GM23338 (cell line): ENCODE measurements at regions not wholly inside any gene's neighbourhood (a gene's known extent, or its start where the extent isn't known, plus 50 kb on each side); places are given as distances from the start of the nearest gene placed in this dataset.

Experiments used
- ATAC-seq: fragments of 200-7000 bp; cut with Tn5 transposase; 3 replicates; pipeline ENCODE4 v1.9.1; 2020
- DNase-seq: peaks from one replicate; pipeline ENCODE4 v3.0.0-alpha.2; 2015; ENCODE audit warnings: low spot score
- H2AFZ ChIP-seq: fragments of 200-600 bp; sonication (generic); 2 replicates; pipeline ENCODE4 v1.8.0; 2016; ENCODE audit warnings: antibody characterized with exemption, mild to moderate bottlenecking, moderate library complexity
- H3F3A ChIP-seq: fragments of 200-600 bp; sonication (generic); replicated peaks from 2 replicates; pipeline ENCODE4 v1.8.0; 2017; ENCODE audit warnings: antibody characterized with exemption, mixed run types, low read depth
- H3K27ac ChIP-seq: fragments of 200-600 bp; sonication (generic); 2 replicates; pipeline ENCODE4 v1.6.1; 2016; ENCODE audit warnings: low read depth
- H3K27me3 ChIP-seq: fragments of 200-600 bp; sonication (generic); 2 replicates; pipeline ENCODE4 v1.8.0; 2016; ENCODE audit warnings: mild to moderate bottlenecking, mixed run types, moderate library complexity; ENCODE audit not compliant: insufficient read depth
- H3K36me3 ChIP-seq: fragments of 200-600 bp; sonication (generic); 2 replicates; pipeline ENCODE4 v1.8.0; 2016; ENCODE audit warnings: mild to moderate bottlenecking; ENCODE audit not compliant: insufficient read depth
- H3K4me1 ChIP-seq: fragments of 200-600 bp; sonication (generic); 2 replicates; pipeline ENCODE4 v1.8.0; 2016; ENCODE audit warnings: mild to moderate bottlenecking, moderate library complexity; ENCODE audit not compliant: insufficient read depth
- H3K4me2 ChIP-seq: fragments of 200-600 bp; sonication (generic); 2 replicates; pipeline ENCODE4 v1.7.1; 2017; ENCODE audit warnings: mixed run types
- H3K4me3 ChIP-seq: fragments of 200-600 bp; sonication (generic); 2 replicates; pipeline ENCODE4 v1.6.1; 2016; ENCODE audit warnings: mixed run types
- H3K79me2 ChIP-seq: fragments of 200-600 bp; sonication (generic); replicated peaks from 2 replicates; pipeline ENCODE4 v1.8.0; 2017; ENCODE audit warnings: mild to moderate bottlenecking; ENCODE audit not compliant: insufficient read depth
- H3K9me2 ChIP-seq: fragments of 200-600 bp; sonication (generic); 2 replicates; pipeline ENCODE4 v1.8.0; 2017; ENCODE audit not compliant: insufficient read depth
- H4K20me1 ChIP-seq: fragments of 200-600 bp; sonication (generic); replicated peaks from 2 replicates; pipeline ENCODE4 v1.8.0; 2017; ENCODE audit warnings: mild to moderate bottlenecking; ENCODE audit not compliant: insufficient read depth
- H3K27ac Mint-ChIP-seq: 2 replicates; pipeline ENCODE4 v1.8.0; 2020; ENCODE audit warnings: inconsistent platforms, mild to moderate bottlenecking, moderate library complexity, mixed read lengths
- H3K27me3 Mint-ChIP-seq: 3 replicates; pipeline ENCODE4 v1.8.0; 2022; ENCODE audit warnings: low read depth, mild to moderate bottlenecking, moderate library complexity, mixed read lengths, inconsistent platforms; ENCODE audit not compliant: insufficient read depth, poor library complexity
- H3K36me3 Mint-ChIP-seq: 3 replicates; pipeline ENCODE4 v1.8.0; 2021; ENCODE audit warnings: low read depth, mild to moderate bottlenecking, inconsistent platforms, moderate library complexity, mixed read lengths
- H3K4me1 Mint-ChIP-seq: 3 replicates; pipeline ENCODE4 v1.8.0; 2020; ENCODE audit warnings: mild to moderate bottlenecking, inconsistent platforms, mixed read lengths
- H3K4me3 Mint-ChIP-seq: 3 replicates; pipeline ENCODE4 v1.8.0; 2021; ENCODE audit warnings: moderate library complexity, mild to moderate bottlenecking, inconsistent platforms, mixed read lengths
- H3K9me3 Mint-ChIP-seq: 3 replicates; pipeline ENCODE4 v1.8.0; 2020; ENCODE audit warnings: moderate library complexity, mild to moderate bottlenecking, inconsistent platforms, mixed read lengths
- EZH2phosphoT487 ChIP-seq: fragments of 200-600 bp; sonication (generic); IDR thresholded peaks from one replicate; pipeline ENCODE4 v1.8.1; 2018; ENCODE audit warnings: antibody characterized with exemption; ENCODE audit not compliant: unreplicated experiment
- NANOG ChIP-seq: IDR thresholded peaks from 2 replicates; pipeline ENCODE4 v1.6.1; 2016; ENCODE audit warnings: antibody characterized with exemption, borderline replicate concordance
- POLR2AphosphoS5 ChIP-seq: IDR thresholded peaks from 2 replicates; pipeline ENCODE4 v1.6.1; 2016; ENCODE audit warnings: antibody characterized with exemption, low read depth
- STAT1 ChIP-seq: IDR thresholded peaks from one replicate; pipeline ENCODE4 v1.6.1; 2016; ENCODE audit warnings: antibody characterized with exemption; ENCODE audit not compliant: unreplicated experiment
- ZNF331 ChIP-seq: fragments of 250-450 bp; sonication (Bioruptor Pico); IDR thresholded peaks from 2 replicates; pipeline ENCODE4 v1.5.0; 2020; ENCODE audit warnings: low read depth, mild to moderate bottlenecking, moderate library complexity
- TF ChIP-seq, protein P1 (sequence below): fragments of 250-450 bp; sonication (Bioruptor Pico); IDR thresholded peaks from 2 replicates; pipeline ENCODE4 v1.5.0; 2020; ENCODE audit warnings: mild to moderate bottlenecking, moderate library complexity
- TF ChIP-seq, protein P2 (sequence below), 2 experiments: fragments of 200-600 bp in 1 of 2; sonication (generic) in 1 of 2; conservative IDR thresholded peaks; 2 replicates each; pipeline versions ENCODE4 v1.5.1 to v1.6.1; 2016 to 2017; ENCODE audit warnings: antibody characterized with exemption in 2 of 2, low read depth in 2 of 2, mild to moderate bottlenecking in 2 of 2, moderate library complexity in 1 of 2

DNA sequence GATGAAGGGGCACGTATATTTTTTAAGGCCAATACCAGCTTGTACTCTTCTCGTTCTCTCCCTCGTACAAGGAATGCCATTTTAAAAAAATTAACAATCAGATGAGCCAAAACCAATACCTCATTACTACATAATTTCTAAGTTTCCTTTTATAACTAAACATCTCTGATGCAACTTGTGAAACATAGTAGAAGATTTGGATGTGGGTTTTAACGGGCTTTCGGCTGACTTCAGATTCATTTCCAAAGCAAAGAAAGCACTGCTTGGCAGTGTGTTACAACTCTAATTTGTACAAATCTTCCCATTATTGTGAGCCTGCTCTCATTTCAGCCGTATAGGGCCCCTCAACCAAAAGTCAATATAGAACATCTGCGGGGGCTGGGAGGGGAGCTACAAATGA, 99.1 kb upstream of the TMCC3 start:
- H3K27me3 Mint-ChIP-seq, result peaks cover 3% of the 10 kb centered on the region
- H3K36me3 ChIP-seq, result no peaks in the 10 kb centered on the region
- no peak overlapping the region for H3K4me3 ChIP-seq
- H3K4me2 ChIP-seq, result no peak overlapping the region
- no peak overlapping the region for H3K27ac Mint-ChIP-seq
- no peaks in the 10 kb centered on the region for H3K9me3 Mint-ChIP-seq
- TF ChIP-seq EZH2phosphoT487, result no peak
- TF ChIP-seq ZNF331 (CRISPR knock-in tag), result no peak
- TF ChIP-seq NANOG, result no peak
- TF ChIP-seq, protein P1, sequence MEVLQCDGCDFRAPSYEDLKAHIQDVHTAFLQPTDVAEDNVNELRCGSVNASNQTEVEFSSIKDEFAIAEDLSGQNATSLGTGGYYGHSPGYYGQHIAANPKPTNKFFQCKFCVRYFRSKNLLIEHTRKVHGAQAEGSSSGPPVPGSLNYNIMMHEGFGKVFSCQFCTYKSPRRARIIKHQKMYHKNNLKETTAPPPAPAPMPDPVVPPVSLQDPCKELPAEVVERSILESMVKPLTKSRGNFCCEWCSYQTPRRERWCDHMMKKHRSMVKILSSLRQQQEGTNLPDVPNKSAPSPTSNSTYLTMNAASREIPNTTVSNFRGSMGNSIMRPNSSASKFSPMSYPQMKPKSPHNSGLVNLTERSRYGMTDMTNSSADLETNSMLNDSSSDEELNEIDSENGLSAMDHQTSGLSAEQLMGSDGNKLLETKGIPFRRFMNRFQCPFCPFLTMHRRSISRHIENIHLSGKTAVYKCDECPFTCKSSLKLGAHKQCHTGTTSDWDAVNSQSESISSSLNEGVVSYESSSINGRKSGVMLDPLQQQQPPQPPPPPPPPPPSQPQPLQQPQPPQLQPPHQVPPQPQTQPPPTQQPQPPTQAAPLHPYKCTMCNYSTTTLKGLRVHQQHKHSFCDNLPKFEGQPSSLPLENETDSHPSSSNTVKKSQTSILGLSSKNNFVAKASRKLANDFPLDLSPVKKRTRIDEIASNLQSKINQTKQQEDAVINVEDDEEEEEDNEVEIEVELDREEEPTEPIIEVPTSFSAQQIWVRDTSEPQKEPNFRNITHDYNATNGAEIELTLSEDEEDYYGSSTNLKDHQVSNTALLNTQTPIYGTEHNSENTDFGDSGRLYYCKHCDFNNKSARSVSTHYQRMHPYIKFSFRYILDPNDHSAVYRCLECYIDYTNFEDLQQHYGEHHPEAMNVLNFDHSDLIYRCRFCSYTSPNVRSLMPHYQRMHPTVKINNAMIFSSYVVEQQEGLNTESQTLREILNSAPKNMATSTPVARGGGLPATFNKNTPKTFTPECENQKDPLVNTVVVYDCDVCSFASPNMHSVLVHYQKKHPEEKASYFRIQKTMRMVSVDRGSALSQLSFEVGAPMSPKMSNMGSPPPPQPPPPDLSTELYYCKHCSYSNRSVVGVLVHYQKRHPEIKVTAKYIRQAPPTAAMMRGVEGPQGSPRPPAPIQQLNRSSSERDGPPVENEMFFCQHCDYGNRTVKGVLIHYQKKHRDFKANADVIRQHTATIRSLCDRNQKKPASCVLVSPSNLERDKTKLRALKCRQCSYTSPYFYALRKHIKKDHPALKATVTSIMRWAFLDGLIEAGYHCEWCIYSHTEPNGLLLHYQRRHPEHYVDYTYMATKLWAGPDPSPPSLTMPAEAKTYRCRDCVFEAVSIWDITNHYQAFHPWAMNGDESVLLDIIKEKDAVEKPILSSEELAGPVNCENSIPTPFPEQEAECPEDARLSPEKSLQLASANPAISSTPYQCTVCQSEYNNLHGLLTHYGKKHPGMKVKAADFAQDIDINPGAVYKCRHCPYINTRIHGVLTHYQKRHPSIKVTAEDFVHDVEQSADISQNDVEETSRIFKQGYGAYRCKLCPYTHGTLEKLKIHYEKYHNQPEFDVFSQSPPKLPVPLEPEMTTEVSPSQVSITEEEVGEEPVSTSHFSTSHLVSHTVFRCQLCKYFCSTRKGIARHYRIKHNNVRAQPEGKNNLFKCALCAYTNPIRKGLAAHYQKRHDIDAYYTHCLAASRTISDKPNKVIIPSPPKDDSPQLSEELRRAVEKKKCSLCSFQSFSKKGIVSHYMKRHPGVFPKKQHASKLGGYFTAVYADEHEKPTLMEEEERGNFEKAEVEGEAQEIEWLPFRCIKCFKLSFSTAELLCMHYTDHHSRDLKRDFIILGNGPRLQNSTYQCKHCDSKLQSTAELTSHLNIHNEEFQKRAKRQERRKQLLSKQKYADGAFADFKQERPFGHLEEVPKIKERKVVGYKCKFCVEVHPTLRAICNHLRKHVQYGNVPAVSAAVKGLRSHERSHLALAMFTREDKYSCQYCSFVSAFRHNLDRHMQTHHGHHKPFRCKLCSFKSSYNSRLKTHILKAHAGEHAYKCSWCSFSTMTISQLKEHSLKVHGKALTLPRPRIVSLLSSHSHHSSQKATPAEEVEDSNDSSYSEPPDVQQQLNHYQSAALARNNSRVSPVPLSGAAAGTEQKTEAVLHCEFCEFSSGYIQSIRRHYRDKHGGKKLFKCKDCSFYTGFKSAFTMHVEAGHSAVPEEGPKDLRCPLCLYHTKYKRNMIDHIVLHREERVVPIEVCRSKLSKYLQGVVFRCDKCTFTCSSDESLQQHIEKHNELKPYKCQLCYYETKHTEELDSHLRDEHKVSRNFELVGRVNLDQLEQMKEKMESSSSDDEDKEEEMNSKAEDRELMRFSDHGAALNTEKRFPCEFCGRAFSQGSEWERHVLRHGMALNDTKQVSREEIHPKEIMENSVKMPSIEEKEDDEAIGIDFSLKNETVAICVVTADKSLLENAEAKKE (CRISPR knock-in tag), result no peak
- TF ChIP-seq, protein P2, sequence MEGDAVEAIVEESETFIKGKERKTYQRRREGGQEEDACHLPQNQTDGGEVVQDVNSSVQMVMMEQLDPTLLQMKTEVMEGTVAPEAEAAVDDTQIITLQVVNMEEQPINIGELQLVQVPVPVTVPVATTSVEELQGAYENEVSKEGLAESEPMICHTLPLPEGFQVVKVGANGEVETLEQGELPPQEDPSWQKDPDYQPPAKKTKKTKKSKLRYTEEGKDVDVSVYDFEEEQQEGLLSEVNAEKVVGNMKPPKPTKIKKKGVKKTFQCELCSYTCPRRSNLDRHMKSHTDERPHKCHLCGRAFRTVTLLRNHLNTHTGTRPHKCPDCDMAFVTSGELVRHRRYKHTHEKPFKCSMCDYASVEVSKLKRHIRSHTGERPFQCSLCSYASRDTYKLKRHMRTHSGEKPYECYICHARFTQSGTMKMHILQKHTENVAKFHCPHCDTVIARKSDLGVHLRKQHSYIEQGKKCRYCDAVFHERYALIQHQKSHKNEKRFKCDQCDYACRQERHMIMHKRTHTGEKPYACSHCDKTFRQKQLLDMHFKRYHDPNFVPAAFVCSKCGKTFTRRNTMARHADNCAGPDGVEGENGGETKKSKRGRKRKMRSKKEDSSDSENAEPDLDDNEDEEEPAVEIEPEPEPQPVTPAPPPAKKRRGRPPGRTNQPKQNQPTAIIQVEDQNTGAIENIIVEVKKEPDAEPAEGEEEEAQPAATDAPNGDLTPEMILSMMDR (conservative IDR thresholded peaks at IDR 0.05; ENCODE audit: low read depth in 2 of 2), result no peak
- TF ChIP-seq POLR2AphosphoS5, result no peak
- TF ChIP-seq STAT1, result no peak
- H3K9me2 ChIP-seq, result no peaks in the 10 kb centered on the region
- H3K27me3 ChIP-seq, result no peaks in the 10 kb centered on the region
- no peaks in the 10 kb centered on the region for H3F3A ChIP-seq
- DNase-seq, result no peak
- no peaks in the 10 kb centered on the region for H3K79me2 ChIP-seq
- H3K4me3 Mint-ChIP-seq, result no peak overlapping the region
- H4K20me1 ChIP-seq, result no peaks in the 10 kb centered on the region
- no peaks in the 10 kb centered on the region for H3K36me3 Mint-ChIP-seq
- no peak for ATAC-seq
- no peaks in the 10 kb centered on the region for H3K4me1 Mint-ChIP-seq
- H3K4me1 ChIP-seq, result no peaks in the 10 kb centered on the region
- no peak overlapping the region for H3K27ac ChIP-seq
- no peak overlapping the region for H2AFZ ChIP-seq
